ENCODE measurements at regions not wholly inside any gene's neighbourhood (a gene's known extent, or its start where the extent isn't known, plus 50 kb on each side); places are given as distances from the start of the nearest gene placed in this dataset.
A peak's percentile ranks its signal among the peaks of the same experiment; 100 is the strongest.

GRCh38 chr12:45623940-45624339, 105.6 kb upstream of the ARID2 start:
- H2AFZ ChIP-seq (ENCODE audit: low read length, unreplicated experiment), result no peak overlapping the region
- no peak overlapping the region for H3K27ac ChIP-seq (ENCODE audit: low read depth, low read length)
- H3K27me3 ChIP-seq (ENCODE audit: insufficient read depth, low read length), result peaks cover 7% of the 10 kb centered on the region; the same call in 1 of the 2 replicates

GRCh38 chr12:45626965-45627364, 102.5 kb upstream of the ARID2 start:
- Histone ChIP-seq H3K4me3 (ENCODE audit: low read depth, low read length) (no peak overlapping the region), H3K79me2 (ENCODE audit: control insufficient read depth, insufficient read depth, low read length, unreplicated experiment) (no peaks in the 10 kb centered on the region), H3K36me3 (ENCODE audit: insufficient read depth, low read length) (no peaks in the 10 kb centered on the region), H3K27ac (ENCODE audit: low read depth, low read length) (no peak overlapping the region), H3K27me3 (ENCODE audit: insufficient read depth, low read length) (peaks cover 10% of the 10 kb centered on the region; the same call in 1 of the 2 replicates), H3K4me1 (ENCODE audit: control insufficient read depth, insufficient read depth, low read length, unreplicated experiment) (no peaks in the 10 kb centered on the region), H2AFZ (ENCODE audit: low read length, unreplicated experiment) (no peak overlapping the region)

More at GRCh38 chr12:45623940-45624339, 105.6 kb upstream of the ARID2 start:
- Histone ChIP-seq H3K4me3 (ENCODE audit: low read depth, low read length) (no peak overlapping the region), H3K79me2 (ENCODE audit: control insufficient read depth, insufficient read depth, low read length, unreplicated experiment) (no peaks in the 10 kb centered on the region), H3K4me1 (ENCODE audit: control insufficient read depth, insufficient read depth, low read length, unreplicated experiment) (no peaks in the 10 kb centered on the region), H3K36me3 (ENCODE audit: insufficient read depth, low read length) (no peaks in the 10 kb centered on the region)

DNA sequence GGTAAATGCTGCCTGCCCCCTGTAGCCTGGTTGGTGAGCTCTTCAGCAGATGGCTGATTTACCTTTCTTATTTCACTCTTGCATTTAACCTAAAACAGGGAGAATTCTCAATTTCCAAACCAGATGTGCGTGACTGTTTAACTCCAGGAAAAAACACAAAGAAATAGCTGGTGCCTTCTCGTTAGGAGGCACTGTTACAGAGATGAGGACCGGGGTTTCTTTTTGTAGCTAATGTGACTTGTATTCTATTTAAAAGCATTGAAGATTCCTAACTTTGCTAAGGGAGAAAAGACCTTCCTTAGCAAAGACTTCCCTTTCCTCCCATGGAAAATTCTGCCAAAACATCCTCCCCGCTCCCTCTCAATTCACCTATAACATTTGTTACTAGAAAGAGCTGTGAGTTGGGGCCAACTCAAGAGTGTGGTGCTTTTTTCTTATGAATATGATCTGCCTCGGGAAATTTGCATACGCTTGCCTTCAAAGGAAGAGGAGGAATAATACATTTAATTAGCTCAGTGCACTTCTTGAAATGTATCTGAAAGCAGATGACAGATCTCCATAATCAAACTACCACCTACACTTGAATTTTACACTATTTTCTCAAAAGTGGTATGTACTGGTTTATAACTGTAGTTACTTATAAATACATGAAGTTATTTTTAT, 102.0 kb upstream of the ARID2 start:
- Histone ChIP-seq H3K27me3 (ENCODE audit: insufficient read depth, low read length) (peaks cover 10% of the 10 kb centered on the region; the same call in 1 of the 2 replicates), H3K36me3 (ENCODE audit: insufficient read depth, low read length) (no peaks in the 10 kb centered on the region), H3K4me3 (ENCODE audit: low read depth, low read length) (no peak overlapping the region), H2AFZ (ENCODE audit: low read length, unreplicated experiment) (no peak overlapping the region), H3K4me1 (ENCODE audit: control insufficient read depth, insufficient read depth, low read length, unreplicated experiment) (no peaks in the 10 kb centered on the region), H3K27ac (ENCODE audit: low read depth, low read length) (no peak overlapping the region), H3K79me2 (ENCODE audit: control insufficient read depth, insufficient read depth, low read length, unreplicated experiment) (no peaks in the 10 kb centered on the region)

GRCh38 chr12:45629292-45629691, 100.2 kb upstream of the ARID2 start:
- H3K4me3 ChIP-seq (ENCODE audit: low read depth, low read length), result no peak overlapping the region
- peaks cover 10% of the 10 kb centered on the region; the same call in 1 of the 2 replicates for H3K27me3 ChIP-seq (ENCODE audit: insufficient read depth, low read length)
- no peaks in the 10 kb centered on the region for H3K79me2 ChIP-seq (ENCODE audit: control insufficient read depth, insufficient read depth, low read length, unreplicated experiment)
- no peaks in the 10 kb centered on the region for H3K4me1 ChIP-seq (ENCODE audit: control insufficient read depth, insufficient read depth, low read length, unreplicated experiment)
- H2AFZ ChIP-seq (ENCODE audit: low read length, unreplicated experiment), result no peak overlapping the region
- no peaks in the 10 kb centered on the region for H3K36me3 ChIP-seq (ENCODE audit: insufficient read depth, low read length)
- H3K27ac ChIP-seq (ENCODE audit: low read depth, low read length), result no peak overlapping the region

- Histone ChIP-seq H3K4me1 (ENCODE audit: control insufficient read depth, insufficient read depth, low read length, unreplicated experiment) (peaks cover 13% of the 10 kb centered on the region), H2AFZ (ENCODE audit: low read length, unreplicated experiment) (no peak overlapping the region), H3K79me2 (ENCODE audit: control insufficient read depth, insufficient read depth, low read length, unreplicated experiment) (no peaks in the 10 kb centered on the region), H3K36me3 (ENCODE audit: insufficient read depth, low read length) (no peaks in the 10 kb centered on the region), H3K27ac (ENCODE audit: low read depth, low read length) (no peak overlapping the region), H3K27me3 (ENCODE audit: insufficient read depth, low read length) (peaks cover 4% of the 10 kb centered on the region; the same call in 1 of the 2 replicates), H3K4me3 (ENCODE audit: low read depth, low read length) (no peak overlapping the region)
These were observed 95.8 kb upstream of the ARID2 start for GRCh38 chr12:45633733-45634132.

- Histone ChIP-seq H3K79me2 (ENCODE audit: control insufficient read depth, insufficient read depth, low read length, unreplicated experiment) (no peaks in the 10 kb centered on the region), H3K4me3 (ENCODE audit: low read depth, low read length) (no peak overlapping the region), H3K36me3 (ENCODE audit: insufficient read depth, low read length) (no peaks in the 10 kb centered on the region), H2AFZ (ENCODE audit: low read length, unreplicated experiment) (no peak overlapping the region), H3K4me1 (ENCODE audit: control insufficient read depth, insufficient read depth, low read length, unreplicated experiment) (peaks cover 13% of the 10 kb centered on the region), H3K27me3 (ENCODE audit: insufficient read depth, low read length) (peaks cover 4% of the 10 kb centered on the region; the same call in 1 of the 2 replicates), H3K27ac (ENCODE audit: low read depth, low read length) (no peak overlapping the region)
These were observed 95.1 kb upstream of the ARID2 start for GRCh38 chr12:45634273-45634917.

- Histone ChIP-seq H3K4me1 (ENCODE audit: control insufficient read depth, insufficient read depth, low read length, unreplicated experiment) (peaks cover 13% of the 10 kb centered on the region), H3K79me2 (ENCODE audit: control insufficient read depth, insufficient read depth, low read length, unreplicated experiment) (no peaks in the 10 kb centered on the region), H3K27ac (ENCODE audit: low read depth, low read length) (no peak overlapping the region), H3K36me3 (ENCODE audit: insufficient read depth, low read length) (no peaks in the 10 kb centered on the region), H2AFZ (ENCODE audit: low read length, unreplicated experiment) (no peak overlapping the region), H3K4me3 (ENCODE audit: low read depth, low read length) (no peak overlapping the region), H3K27me3 (ENCODE audit: insufficient read depth, low read length) (no peaks in the 10 kb centered on the region)
These were observed 92.3 kb upstream of the ARID2 start for GRCh38 chr12:45637242-45637641.

GRCh38 chr12:45637706-45638105, 91.8 kb upstream of the ARID2 start:
- Histone ChIP-seq H3K36me3 (ENCODE audit: insufficient read depth, low read length) (no peaks in the 10 kb centered on the region), H3K4me1 (ENCODE audit: control insufficient read depth, insufficient read depth, low read length, unreplicated experiment) (peaks cover 13% of the 10 kb centered on the region), H3K27ac (ENCODE audit: low read depth, low read length) (0 out of 2 replicates have a peak overlapping the region, but pooled peaks have one; percentile 9), H3K4me3 (ENCODE audit: low read depth, low read length) (no peak overlapping the region), H3K27me3 (ENCODE audit: insufficient read depth, low read length) (no peaks in the 10 kb centered on the region), H3K79me2 (ENCODE audit: control insufficient read depth, insufficient read depth, low read length, unreplicated experiment) (no peaks in the 10 kb centered on the region), H2AFZ (ENCODE audit: low read length, unreplicated experiment) (no peak overlapping the region)

DNA sequence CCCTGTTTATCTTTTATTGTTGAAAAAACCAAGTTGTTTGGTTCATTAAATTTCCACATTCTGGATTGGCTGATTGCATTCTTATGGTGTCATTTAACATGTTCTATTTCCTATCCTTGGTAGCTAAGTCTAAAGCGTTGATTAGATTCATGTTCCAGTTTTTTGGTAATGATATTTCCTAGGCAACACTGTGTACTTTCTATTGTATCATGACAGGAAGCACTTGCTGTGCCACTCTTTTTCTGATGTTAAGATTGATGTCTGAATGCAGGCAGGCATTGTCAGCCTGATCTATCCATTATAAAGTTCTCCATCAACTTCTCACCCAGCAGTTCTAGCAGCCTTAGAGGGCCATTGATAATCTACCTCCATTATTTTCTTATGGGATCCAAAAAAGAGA, 91.1 kb upstream of the ARID2 start:
- Histone ChIP-seq H3K27me3 (ENCODE audit: insufficient read depth, low read length) (no peaks in the 10 kb centered on the region), H3K36me3 (ENCODE audit: insufficient read depth, low read length) (no peaks in the 10 kb centered on the region), H3K27ac (ENCODE audit: low read depth, low read length) (no peak overlapping the region)

GRCh38 chr12:45644541-45644940, 85.0 kb upstream of the ARID2 start:
- Histone ChIP-seq H3K27ac (ENCODE audit: low read depth, low read length) (no peak overlapping the region), H2AFZ (ENCODE audit: low read length, unreplicated experiment) (peak overlapping the region; percentile 9)

More for the DNA sequence above, 91.1 kb upstream of the ARID2 start:
- Histone ChIP-seq H3K4me3 (ENCODE audit: low read depth, low read length) (no peak overlapping the region), H3K79me2 (ENCODE audit: control insufficient read depth, insufficient read depth, low read length, unreplicated experiment) (no peaks in the 10 kb centered on the region), H2AFZ (ENCODE audit: low read length, unreplicated experiment) (no peak overlapping the region), H3K4me1 (ENCODE audit: control insufficient read depth, insufficient read depth, low read length, unreplicated experiment) (peaks cover 13% of the 10 kb centered on the region)

More at GRCh38 chr12:45644541-45644940, 85.0 kb upstream of the ARID2 start:
- no peaks in the 10 kb centered on the region for H3K36me3 ChIP-seq (ENCODE audit: insufficient read depth, low read length)
- H3K79me2 ChIP-seq (ENCODE audit: control insufficient read depth, insufficient read depth, low read length, unreplicated experiment), result no peaks in the 10 kb centered on the region
- no peaks in the 10 kb centered on the region for H3K27me3 ChIP-seq (ENCODE audit: insufficient read depth, low read length)
- no peak overlapping the region for H3K4me3 ChIP-seq (ENCODE audit: low read depth, low read length)
- no peaks in the 10 kb centered on the region for H3K4me1 ChIP-seq (ENCODE audit: control insufficient read depth, insufficient read depth, low read length, unreplicated experiment)

Measured in ACC112 (cell line).